Kidney (tissue), 13 donors: ENCODE measurements at regions not wholly inside any gene's neighbourhood (a gene's known extent, or its start where the extent isn't known, plus 50 kb on each side); places are given as distances from the start of the nearest gene placed in this dataset.
"Not testable (repeated sequence)": the region's sequence is repeated elsewhere in the genome, so short reads cannot be mapped to it uniquely, and the experiment has no call there.

Experiments used
- DNase-seq, 5 donors: peaks; one replicate each; pipeline ENCODE4 v3.0.0-alpha.2; 2013 to 2020
- FAIRE-seq: peaks from 2 replicates; lab custom pipeline; 2012; peaks lifted over from hg19 to GRCh38; lab: Jason Lieb, UNC
- H3K27ac ChIP-seq, 2 donors: one replicate each; pipeline ENCODE4 v1.7.0; 2013; ENCODE audit warnings: low read depth in 2 of 2, low read length in 2 of 2, inconsistent platforms in 1 of 2
- H3K27me3 ChIP-seq: one replicate; pipeline ENCODE4 v1.7.1; 2013; ENCODE audit warnings: low read length, inconsistent platforms; ENCODE audit not compliant: control insufficient read depth, insufficient read depth
- H3K36me3 ChIP-seq, 3 donors: one replicate each; pipeline versions ENCODE4 v1.7.0 to v1.7.1; 2013; ENCODE audit warnings: low read length in 3 of 3, control low read depth in 1 of 3, inconsistent platforms in 1 of 3; ENCODE audit not compliant: insufficient read depth in 3 of 3, control insufficient read depth in 2 of 3
- H3K4me1 ChIP-seq, 3 donors: one replicate each; pipeline versions ENCODE4 v1.7.0 to v1.7.1; 2013; ENCODE audit warnings: low read length in 3 of 3, inconsistent platforms in 1 of 3, low read depth in 1 of 3; ENCODE audit not compliant: control insufficient read depth in 2 of 3, insufficient read depth in 2 of 3
- H3K4me3 ChIP-seq, 3 donors: one replicate each; pipeline versions ENCODE4 v1.7.0 to v1.8.1; 2013; ENCODE audit warnings: low read length in 3 of 3, control low read depth in 1 of 3, inconsistent platforms in 1 of 3
- H3K9ac ChIP-seq, 3 donors: one replicate each; pipeline versions ENCODE4 v1.7.0 to v1.7.1; 2013; ENCODE audit warnings: low read length in 3 of 3, control low read depth in 1 of 3, inconsistent platforms in 1 of 3
- H3K9me3 ChIP-seq, 3 donors: one replicate each; pipeline versions ENCODE4 v1.7.0 to v1.7.1; 2013; ENCODE audit warnings: low read length in 3 of 3, control low read depth in 1 of 3, inconsistent platforms in 1 of 3; ENCODE audit not compliant: control insufficient read depth in 2 of 3, insufficient read depth in 1 of 3
- CTCF ChIP-seq: IDR thresholded peaks from 3 replicates; pipeline ENCODE4 v1.5.1; 2012; ENCODE audit warnings: mild to moderate bottlenecking, moderate library complexity, borderline replicate concordance; ENCODE audit not compliant: insufficient read depth; ENCODE audit errors: extremely low read depth
- intact Hi-C: fragments of 100-400 bp; cut with DNase I; formaldehyde crosslinking; loops from one replicate; pipeline ENCODE4 v1.11.1; 2022
- donor health status: control.
- donor health status: control.
- donor health status: control.
- donor health status: control.
- donor health status: control.
- donor health status: DM: yes; HTN: yes; CAD: no.
- donor health status: Normal renal cell carcinoma (clear cell type).

- H3K36me3 ChIP-seq, result no peaks in the 10 kb centered on the region
- no peak overlapping the region for H3K27ac ChIP-seq
- no peak for TF ChIP-seq CTCF
- FAIRE-seq, result no peak
- H3K27me3 ChIP-seq, result no peaks in the 10 kb centered on the region
- no peak for DNase-seq
- no peak overlapping the region for H3K9ac ChIP-seq
- intact Hi-C loops, result no loop called here
- no peaks in the 10 kb centered on the region for H3K4me1 ChIP-seq
- H3K9me3 ChIP-seq, result no peaks in the 10 kb centered on the region
- no peak overlapping the region for H3K4me3 ChIP-seq
These were observed 768.4 kb downstream of the TDRD15 start for GRCh38 chr2:21892140-21892539.

DNA sequence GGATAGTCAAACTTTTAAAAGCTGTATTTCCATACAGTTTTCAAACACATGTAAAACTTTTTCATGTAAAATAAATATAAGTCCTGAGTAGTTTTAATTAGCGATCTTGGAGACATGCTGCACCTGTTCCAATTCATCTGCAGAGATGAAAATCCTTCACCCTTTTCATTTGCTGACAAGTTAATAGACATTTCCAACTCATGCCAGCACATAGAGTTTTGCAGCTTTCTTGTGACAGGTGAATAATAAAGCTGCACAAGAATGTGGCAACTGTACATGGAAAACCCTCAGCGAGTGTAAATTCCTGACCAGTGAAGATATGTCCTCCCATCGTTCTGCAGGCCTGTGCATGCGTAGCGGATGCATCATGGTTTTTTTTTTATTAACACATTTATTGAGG lies 771.4 kb downstream of the TDRD15 start:
- no peak overlapping the region for H3K4me3 ChIP-seq
- no peak overlapping the region for H3K9ac ChIP-seq
- H3K4me1 ChIP-seq, result no peaks in the 10 kb centered on the region
- DNase-seq (no peak), FAIRE-seq (no peak)
- intact Hi-C loops, result no loop called here
- H3K27ac ChIP-seq, result no peak overlapping the region
- H3K27me3 ChIP-seq, result no peaks in the 10 kb centered on the region
- H3K9me3 ChIP-seq, result no peaks in the 10 kb centered on the region
- H3K36me3 ChIP-seq, result no peaks in the 10 kb centered on the region
- no peak for TF ChIP-seq CTCF

DNA sequence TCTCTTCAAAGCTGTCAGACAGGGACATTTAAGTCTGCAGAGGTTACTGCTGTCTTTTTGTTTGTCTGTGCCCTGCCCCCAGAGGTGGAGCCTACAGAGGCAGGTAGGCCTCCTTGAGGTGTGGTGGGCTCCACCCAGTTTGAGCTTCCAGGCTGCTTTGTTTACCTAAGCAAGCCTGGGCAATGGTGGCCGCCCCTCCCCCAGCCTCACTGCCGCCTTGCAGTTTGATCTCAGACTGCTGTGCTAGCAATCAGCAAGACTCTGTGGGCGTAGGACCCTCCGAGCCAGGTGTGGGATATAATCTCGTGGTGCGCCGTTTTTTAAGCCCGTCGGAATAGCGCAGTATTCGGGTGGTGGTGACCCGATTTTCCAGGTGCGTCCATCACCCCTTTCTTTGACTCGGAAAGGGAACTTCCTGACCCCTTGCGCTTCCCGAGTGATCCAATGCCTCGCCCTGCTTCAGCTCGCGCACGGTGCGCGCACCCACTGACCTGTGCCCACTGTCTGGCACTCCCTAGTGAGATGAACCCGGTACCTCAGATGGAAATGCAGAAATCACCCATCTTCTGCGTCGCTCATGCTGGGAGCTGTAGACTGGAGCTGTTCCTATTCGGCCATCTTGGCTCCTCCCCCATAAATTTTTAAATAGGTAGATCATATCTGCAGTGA lies 785.1 kb downstream of the TDRD15 start:
- intact Hi-C loops, DNase-seq, H3K9me3 ChIP-seq: not testable (repeated sequence)

DNA sequence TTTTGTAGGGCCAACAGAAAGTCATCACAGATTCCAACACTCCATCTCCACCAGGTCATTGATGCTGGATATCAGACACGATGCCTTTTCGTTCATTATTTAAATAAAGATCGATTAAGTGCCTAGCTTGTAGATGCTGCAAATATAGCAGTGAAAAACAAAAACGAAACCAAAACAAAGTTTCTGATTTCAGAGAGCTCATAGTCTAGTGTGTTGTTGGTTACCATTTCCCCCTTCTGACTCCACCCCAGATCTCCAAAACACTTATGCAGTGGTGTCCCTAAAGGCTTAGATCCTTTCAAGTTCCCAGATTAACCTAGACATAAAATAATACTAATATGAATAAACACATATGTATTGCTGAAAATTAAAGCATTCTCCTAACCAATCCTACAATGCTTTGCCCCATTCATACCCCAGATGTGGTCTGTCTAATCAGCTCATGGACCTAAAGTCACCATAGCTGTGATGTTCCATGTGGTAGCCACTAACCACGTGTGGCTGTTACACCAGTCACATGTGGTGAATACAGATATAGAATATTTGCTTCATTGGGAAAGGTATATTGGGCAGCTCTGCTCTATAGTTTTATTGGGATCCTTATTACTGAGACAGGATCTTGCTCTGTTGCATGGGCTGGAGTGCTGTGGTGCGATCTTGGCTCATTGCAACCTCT lies 787.2 kb downstream of the TDRD15 start:
- no peaks in the 10 kb centered on the region for H3K27me3 ChIP-seq
- no peaks in the 10 kb centered on the region for H3K4me1 ChIP-seq
- intact Hi-C loops, result no loop called here
- no peaks in the 10 kb centered on the region for H3K9me3 ChIP-seq
- no peak overlapping the region for H3K27ac ChIP-seq
- no peaks in the 10 kb centered on the region for H3K36me3 ChIP-seq
- H3K9ac ChIP-seq, result no peak overlapping the region
- TF ChIP-seq CTCF, result no peak
- no peak for FAIRE-seq
- no peak for DNase-seq
- no peak overlapping the region for H3K4me3 ChIP-seq

More for the DNA sequence above, 785.1 kb downstream of the TDRD15 start:
- not testable (repeated sequence) for H3K36me3 ChIP-seq, H3K9ac ChIP-seq, H3K4me1 ChIP-seq, FAIRE-seq, H3K4me3 ChIP-seq, H3K27ac ChIP-seq, H3K27me3 ChIP-seq
